HG03135 (cell line): ENCODE measurements at regions not wholly inside any gene's neighbourhood (a gene's known extent, or its start where the extent isn't known, plus 50 kb on each side); places are given as distances from the start of the nearest gene placed in this dataset.
"Not testable (repeated sequence)": the region's sequence is repeated elsewhere in the genome, so short reads cannot be mapped to it uniquely, and the experiment has no call there.

ENCODE experiments used
- ATAC-seq: cut with Tn5 transposase; IDR thresholded peaks from one replicate; pipeline ENCODE4 v1.9.1; 2021; ENCODE audit warnings: mild to moderate bottlenecking, moderate library complexity; ENCODE audit not compliant: unreplicated experiment

DNA sequence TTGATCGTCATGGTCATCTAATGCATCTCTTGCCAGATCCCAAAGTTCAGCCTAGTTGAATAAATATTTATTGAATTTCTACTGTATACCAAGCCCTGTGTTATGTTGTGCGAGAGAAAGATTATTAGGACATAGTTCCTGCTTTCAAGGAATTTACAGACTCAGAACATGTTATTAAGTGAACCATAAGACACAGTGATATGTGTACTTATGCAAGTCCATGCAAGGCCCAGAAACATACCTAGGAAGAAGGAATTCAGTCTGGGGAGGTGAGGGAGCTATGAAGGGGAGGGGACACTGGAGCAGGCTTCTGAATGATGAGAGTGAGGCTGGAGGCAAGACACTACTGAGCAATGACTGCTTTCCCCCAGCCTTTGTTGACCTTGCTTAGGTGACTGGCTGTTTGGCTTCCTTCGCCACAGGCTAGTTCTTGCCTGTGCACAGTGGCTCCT is 81.4 kb downstream of the ACAA2 start:
- no peak for ATAC-seq

DNA sequence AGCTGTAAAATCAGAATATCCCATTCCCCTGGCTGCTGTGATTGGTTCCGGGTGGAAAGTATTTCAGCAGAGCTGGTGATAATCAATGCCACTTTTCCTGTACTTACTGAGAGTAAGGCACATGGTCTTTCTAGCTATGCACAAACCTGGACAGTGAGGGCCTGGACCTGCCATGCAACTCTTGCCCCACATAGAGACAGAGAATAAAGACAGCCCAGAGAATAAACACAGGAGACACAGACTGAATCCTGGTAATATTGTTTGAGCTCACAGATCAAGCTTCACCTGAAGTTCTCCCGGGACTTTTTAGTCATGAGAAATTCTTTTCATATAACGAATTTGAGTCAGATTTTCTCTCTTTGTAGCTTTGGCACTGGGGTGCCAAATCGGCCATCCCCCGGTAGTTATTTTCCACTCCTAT is 81.9 kb downstream of the ACAA2 start:
- ATAC-seq: no peak

DNA sequence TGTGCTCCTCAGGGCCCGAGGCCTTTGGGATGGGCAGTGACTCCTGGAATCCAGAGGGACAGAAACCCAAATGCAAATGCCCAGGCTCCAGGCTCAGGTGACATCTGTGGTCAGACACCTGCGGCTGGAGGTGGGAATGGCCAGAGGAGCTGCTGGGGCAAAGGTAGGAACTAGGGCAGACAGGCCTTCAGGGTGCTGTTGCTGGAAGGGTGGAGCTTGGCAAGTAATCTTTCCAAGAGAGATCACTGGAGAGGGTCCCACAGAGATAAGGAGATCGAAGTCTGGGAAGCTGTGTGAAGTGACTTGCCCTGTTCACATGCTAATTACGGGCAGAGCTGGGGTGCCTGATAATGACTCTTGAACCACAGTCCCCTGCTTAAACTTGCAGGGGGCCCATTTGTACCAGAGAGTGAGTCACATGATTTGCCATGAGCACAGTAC is 82.4 kb downstream of the ACAA2 start:
- no peak for ATAC-seq

GRCh38 chr18:49728542-49728941 is 84.8 kb downstream of the ACAA2 start:
- ATAC-seq: no peak

DNA sequence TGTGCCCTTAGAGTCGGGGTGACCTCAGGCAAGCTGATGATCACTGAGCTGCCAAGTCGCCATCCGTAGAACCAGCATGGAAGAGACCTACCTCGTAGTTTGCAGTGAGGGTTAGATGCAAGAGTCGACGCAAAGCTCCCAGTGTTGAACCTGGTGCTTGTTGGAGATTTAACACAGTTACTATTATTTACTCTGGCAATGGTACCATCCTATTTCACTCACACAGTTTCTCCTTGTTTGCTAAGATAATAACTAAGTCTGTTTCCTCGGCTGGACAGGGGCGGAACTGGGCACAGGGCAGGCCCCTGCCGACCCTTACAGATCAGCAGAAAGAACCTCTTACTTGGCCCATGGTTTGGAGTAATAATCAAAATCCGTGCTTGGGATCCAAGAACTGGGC is 85.5 kb downstream of the ACAA2 start:
- no peak for ATAC-seq

- ATAC-seq: no peak
These were observed 86.7 kb downstream of the ACAA2 start for GRCh38 chr18:49726675-49726963.

- no peak for ATAC-seq
These were observed 87.3 kb downstream of the ACAA2 start for GRCh38 chr18:49725809-49726674.

DNA sequence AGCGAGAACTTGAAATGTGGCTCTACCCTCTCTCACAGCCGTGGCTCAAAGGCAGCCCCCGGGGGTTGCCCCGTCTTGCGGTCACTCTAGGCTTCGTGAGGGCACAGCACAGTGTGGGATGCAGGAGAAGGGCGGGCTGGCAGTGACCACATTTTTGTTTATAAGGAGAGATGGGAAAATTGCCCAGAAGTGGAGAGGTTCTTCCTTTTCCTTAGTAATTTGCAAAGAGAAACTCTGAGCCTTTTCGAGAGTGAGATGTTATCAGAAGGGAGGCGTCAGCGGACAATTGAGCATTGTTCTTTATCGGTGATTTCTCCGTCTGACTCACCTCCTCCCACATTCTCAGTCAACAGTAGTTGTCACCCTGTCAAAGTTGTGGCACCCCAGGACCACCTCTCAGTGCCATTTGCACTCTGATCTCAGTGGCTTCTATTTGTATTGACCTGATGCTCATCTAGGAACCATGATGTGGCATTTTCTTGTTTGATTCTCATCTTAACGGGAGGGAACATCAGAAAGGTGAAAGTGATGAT is 89.6 kb downstream of the ACAA2 start:
- ATAC-seq: no peak

GRCh38 chr18:49722477-49722876 is 90.9 kb downstream of the ACAA2 start:
- ATAC-seq: no peak

GRCh38 chr18:49721981-49722380 is 91.4 kb downstream of the ACAA2 start:
- no peak for ATAC-seq

DNA sequence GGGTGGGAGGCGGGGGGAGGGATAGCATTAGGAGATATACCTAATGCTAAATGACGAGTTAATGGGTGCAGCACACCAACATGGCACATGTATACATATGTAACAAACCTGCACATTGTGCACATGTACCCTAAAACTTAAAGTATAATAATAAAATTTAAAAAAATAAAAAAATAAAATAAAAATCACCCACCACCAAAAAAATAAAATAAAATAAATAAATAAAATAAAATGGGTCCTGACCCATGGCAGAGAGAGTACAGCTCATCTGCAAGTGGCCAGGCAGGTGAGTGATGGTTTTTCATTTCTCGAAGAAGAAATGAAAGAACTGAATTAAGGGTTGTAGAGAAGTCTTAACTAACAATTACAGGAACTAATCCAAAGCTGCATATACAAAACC is 92.4 kb downstream of the ACAA2 start:
- ATAC-seq: not testable (repeated sequence)

DNA sequence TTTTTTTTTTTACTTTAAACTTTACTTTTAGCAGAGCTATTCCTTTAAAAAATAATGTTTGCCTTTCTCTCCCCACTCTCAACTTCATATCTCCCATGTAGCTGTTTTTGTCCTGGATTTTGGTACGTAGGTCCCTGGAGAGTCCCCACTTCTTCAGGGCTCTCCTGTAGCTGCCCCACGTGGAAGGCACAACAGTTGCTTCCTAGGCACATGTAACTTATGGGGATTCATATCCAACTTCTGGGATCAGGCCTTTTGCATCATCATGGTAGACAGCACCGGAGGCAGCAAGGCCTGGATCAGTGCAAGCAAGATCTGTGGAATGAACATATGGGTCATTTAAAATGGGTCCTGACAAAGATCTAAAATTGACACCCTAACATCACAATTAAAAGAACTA is 95.7 kb downstream of the ACAA2 start:
- ATAC-seq: no peak

GRCh38 chr18:49716035-49716434 is 97.3 kb downstream of the ACAA2 start:
- no peak for ATAC-seq

DNA sequence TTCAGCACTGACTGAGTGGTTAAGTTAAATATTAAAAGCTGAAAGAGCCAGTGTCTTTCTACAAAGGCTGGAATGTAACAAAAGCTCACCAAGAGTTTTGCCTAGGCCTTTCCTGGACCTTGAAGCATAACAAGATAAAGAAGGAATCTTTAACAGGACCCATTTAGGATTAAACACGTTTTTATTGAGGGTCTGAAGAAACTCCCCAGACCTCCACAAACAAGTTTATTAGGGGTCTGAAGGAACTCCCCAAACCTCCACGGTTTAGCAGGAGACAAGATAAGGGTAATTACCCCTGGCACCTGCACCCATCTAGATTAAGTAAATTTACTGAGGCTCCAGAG is 104.0 kb downstream of the ACAA2 start:
- no peak for ATAC-seq

DNA sequence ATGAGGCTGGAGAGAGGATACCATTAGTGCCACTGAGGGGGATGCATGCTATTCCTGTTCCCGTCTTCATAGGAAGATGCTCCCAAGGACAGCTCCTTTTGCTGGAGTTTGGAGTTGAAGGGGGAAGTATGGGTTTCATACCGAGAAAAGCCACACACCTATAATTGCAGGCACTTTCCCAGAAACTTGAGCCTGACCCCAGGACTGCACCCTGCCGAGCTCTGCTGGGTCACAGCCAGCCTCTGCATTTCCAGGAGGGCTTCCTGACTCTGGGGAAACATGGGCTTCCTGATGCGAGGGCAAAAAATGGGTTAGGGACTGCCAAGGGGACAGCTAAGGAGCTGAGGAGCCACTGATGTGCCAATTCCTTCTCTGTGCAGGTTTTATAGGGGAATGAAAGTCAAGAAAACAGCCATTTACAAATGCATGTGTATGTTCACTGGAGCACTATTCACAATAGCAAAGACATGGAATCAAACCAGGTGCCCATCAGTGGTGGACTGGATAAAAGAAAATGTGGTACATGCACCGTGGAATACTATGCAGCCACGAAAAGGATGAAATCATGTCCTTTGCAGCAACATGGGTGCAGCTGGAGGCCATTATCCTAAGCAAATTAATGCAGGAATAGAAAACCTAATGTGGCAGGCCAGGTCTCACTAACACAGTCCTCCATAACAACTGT is 104.5 kb downstream of the ACAA2 start:
- no peak for ATAC-seq

GRCh38 chr18:49707599-49707998 is 105.7 kb downstream of the ACAA2 start:
- no peak for ATAC-seq

DNA sequence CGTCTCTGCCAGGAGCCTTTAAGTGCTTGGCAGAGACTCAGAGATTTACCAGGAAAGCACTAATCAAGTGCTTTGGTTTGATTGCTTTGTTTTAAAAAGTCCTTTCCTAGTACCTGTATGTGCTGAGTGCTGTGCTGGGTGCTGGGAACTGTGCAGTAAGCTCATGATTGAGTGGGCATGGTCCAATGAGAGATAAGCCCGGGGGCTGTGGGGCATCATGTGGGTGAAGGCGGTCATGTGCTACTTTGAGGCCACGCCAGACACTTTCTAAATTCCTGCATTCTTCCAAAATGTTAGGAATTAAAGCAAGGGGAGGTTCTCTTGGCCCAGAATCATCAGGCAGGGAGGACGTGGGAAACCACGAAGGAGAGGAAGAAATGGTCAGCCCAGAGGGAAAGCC is 109.0 kb downstream of the ACAA2 start:
- no peak for ATAC-seq

DNA sequence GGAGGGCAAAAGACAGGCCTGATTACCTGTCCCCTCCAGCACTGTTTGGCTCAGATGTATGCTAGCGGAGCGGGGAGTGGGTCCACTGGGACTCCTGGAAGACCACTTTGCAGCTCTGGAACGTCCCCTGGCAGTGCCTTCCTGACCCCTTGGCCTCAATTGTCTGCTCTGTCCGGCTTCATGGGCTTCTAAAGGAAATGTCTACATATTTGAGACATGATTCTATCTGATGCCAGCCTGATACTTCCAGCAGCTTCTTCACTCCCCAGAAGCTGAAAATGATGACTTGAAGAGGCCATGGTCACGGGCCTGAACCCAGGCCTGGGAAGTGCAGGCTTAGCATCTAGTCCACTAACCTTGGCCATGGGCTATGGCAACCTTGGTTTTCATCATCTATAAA is 112.1 kb downstream of the ACAA2 start:
- no peak for ATAC-seq

GRCh38 chr18:49699303-49699702 is 114.0 kb downstream of the ACAA2 start:
- no peak for ATAC-seq

GRCh38 chr18:49698525-49699025 is 114.8 kb downstream of the ACAA2 start:
- ATAC-seq: no peak

DNA sequence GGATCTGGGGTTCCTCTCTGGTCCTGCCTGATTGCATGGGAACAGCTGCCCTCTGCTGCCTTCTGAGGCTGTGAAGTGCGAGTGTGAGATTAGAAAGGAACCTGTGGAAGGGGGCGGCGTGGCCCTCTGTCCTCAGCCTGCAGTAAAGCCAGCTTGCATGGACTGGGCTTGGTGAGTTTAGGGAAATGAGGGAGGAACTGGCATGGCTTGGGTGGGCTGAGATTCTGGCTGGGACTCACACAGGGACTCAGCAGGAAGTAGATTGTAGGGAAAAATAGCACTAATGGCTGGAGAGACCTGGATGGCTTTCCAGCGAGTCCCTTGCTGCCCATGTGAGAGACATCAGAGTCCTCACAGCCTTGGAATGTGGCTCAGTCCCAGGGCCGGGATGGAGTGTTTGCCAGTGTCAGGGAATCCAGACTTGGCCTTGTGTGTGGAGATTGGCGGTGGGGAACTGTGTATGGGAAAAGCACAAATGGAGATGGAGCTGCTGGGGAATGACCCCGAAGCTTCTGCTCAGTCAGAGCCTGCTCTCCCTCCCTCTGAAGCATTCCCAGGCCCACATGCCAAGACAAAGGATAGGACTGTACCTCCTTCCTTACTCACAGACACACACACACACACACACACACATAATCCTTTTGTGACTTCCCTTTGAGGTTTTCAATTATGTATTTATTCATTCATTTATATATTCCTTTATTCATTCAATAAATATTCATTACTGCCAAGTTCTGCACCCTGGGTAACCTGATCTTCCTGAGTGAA is 115.4 kb downstream of the ACAA2 start:
- no peak for ATAC-seq
